Activated CD8-positive, alpha-beta memory T cell treated with anti-CD3 and anti-CD28 coated beads, Interleukin-2, amount 50 U/mL, for 24 hours (primary cell): ENCODE measurements at regions not wholly inside any gene's neighbourhood (a gene's known extent, or its start where the extent isn't known, plus 50 kb on each side); places are given as distances from the start of the nearest gene placed in this dataset.

Experiments used
- DNase-seq: peaks from one replicate; pipeline ENCODE4 v3.0.0-alpha.2; 2020; ENCODE audit errors: extremely low read depth

DNA sequence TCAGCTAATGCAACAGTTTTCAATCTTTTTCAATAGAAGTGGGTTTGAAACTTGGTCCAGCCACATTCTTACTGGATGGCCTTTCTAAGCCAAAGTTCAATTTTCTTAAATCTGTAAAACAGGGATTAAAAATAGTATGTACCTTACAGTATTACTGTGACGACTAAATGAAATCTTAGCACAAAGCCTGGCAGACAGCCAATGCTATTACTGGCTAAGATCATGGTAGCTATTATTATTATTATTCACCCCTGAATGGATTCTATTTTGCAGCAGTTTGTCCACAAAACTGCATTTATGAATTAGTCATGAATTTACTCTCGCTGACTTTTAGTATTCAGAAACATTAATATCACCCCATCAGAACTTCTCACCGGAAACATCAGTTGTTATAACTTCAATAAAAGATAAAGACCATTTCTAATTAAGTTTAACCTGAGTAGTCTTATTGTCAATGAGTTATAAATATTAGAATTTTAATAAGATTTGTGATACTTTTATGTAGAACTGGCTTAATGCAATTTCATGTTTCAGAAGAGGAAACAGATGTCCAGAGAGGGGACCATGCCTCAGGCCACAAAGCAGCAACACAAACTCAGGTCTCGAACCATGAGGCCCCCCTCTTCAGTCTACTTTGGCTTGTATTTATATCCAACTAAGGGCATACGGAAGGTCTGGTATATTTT, 468.2 kb downstream of the ARHGEF28 start:
- no peak for DNase-seq

DNA sequence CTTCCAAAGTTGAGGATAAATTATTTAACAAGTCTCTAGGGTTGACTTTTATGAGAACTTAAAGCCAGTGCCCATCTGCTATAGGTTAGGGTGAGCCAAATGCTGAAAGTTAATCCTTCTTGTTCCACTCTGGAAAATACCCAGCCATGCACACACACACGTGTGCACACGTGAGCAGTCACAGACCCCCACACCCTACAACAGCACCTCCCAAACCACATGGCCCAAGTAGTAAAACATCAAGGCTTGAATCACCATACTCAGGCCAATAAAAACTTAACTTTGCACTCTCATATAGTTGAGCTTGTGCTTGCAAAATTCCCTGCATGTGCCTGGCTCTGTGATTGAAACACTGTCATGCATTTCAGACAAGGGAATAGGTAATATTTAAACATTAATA, 467.6 kb downstream of the ARHGEF28 start:
- DNase-seq: no peak

DNA sequence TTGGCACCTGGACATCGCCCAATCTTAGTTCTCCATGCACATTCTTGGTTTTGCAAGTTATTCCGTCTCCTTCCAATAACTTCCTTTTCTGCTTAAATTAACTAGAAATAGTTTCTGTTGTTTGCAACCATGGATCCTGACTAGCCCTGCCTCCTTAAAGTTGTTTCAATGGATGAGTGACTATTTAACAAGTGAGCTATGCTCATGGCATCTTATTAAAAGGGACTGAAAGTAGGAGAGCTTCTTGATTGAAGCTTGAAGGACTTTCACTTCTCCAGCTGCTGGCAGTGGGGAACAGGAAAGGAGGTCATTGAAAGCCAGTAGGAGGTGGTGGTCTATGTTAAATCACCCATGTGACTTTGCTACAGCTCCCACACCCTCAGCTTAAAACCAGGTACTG, 466.8 kb downstream of the ARHGEF28 start:
- no peak for DNase-seq

DNA sequence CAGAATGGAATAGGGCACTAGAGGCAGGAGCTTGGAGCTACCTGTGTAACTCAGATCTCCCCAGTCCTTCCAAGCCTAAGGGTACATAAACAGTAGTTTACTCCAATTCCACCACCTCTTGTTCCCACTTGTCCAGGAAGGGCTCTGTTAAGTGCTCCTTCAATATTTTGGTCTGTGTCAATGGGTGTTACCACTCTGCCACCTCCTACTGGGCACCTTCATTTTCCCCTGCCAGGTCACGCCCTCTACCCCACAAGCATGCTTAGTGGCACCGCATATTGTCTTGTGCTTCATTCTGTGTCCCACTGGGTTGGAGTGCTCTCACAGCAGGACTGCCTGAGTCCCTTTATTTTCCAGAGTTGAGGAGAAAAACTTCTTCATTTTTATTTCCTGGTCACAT, 459.8 kb downstream of the ARHGEF28 start:
- DNase-seq: no peak

DNA sequence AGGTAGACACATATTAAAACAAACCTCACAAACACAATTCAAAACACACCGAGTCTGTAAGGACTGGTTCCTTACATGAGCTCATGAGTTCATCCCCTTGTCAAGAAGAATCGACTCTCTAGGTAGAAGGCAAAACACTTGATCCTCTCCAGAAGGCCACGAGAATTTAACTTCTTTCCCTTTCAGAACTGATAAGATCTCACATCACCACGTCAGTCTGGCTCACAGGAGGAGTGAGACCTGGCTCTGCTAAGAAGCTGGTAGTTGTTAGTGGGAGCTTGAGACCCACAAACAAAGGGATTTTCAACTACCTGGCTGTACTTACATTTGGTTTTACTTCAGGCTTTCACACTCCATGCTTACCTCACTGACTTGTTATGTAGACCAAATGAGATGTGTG, 459.2 kb downstream of the ARHGEF28 start:
- DNase-seq: no peak

DNA sequence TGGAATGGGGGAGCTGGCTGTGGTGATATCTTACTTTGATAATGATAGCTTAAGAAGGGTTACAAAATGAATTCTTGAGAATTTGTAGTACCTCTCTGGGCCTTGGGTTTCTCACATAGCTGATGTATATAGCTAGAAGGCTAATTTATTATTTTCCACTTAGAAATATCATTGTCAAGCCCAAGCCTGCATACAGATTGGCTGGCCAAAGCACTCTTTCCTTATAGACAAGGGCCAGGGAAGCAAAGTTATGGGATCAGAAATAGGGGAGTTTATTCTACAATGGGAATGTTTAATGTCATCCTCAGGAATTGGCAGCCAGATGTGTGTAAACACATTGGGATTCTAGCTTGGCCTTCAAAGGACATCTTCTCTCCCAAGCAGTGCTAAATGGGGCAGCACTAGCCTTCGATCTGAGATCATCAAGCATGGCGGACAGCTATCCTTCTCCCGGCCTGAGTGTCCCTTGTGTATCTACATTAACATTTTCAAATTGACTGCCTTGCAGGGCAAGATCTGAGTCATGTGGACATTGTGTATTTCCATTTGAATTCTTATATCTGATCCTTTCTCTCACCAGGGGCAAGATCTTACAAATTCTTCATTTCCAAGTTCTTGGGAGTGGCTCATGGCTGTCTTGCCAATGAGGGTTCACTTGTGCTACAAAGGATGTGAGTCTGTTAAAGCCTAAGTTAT, 457.2 kb downstream of the ARHGEF28 start:
- DNase-seq: no peak

DNA sequence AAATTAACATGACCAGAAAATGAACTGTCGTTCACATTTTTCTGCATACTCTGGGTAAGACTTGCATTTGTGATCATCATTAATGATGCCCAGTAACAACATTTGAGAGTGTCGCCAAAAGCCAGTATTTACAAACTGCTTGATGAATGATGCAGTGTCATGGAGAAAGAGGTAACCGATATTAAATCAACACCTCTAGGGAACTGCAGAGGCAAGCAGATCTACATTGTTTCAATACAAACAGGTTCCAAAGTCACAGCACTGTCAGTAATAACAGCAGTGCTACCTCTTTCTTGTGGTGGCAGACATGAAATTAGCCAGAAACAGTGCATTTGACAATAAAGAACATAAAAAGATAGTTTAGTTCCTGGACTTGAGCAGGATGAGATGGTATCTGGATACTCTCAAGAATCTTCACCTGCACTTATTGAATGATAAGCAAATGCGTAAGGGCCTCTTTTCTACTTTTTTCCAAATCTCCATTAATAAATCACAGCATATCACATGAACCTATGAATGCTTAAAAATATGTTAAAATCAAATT, 456.6 kb downstream of the ARHGEF28 start:
- no peak for DNase-seq

DNA sequence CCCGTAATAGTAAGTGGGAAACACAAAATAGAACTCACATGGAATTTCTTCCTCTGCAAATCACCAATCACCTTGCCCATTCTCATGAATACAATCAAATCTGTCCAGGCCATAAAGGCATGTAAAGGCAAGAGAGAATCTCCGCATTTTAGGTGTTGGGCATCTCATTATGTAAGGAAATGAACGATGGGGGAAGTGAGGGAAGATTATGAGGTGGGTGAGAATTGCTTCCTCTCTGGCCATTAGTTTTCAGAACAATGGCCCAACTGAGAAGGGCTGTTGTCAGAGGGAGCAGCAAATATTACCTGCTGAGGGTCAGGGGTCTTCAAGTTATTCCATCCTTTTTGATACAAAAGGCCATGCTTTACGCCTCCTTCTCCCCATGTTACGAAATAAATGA, 455.1 kb downstream of the ARHGEF28 start:
- no peak for DNase-seq

DNA sequence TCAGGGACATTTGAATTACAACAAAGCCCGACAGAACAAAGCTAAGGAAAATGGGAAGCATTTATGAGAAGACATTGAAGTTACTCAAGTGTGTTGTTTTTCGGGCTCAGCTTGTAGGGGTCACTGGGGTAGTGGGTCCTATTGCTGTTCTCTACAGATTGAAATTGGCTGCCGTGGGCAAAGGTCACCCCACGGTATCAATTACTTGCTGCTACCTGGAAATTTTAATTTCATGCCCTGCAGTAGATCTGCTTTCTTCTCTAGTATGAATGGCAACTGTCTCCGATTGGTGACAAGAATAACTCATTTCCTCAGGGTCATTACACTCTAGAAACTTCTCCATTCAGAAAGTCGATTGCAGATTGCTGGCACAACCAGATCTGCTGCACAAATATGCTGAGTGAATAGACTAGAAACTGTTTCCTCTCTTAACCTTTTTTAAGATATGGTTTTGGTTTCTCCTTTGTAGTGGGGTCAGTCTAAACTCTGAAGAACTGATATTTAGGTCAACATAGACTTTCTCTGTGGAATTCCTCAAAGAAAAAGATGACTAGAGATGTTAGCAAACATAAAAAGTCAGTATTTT, 454.1 kb downstream of the ARHGEF28 start:
- no peak for DNase-seq

DNA sequence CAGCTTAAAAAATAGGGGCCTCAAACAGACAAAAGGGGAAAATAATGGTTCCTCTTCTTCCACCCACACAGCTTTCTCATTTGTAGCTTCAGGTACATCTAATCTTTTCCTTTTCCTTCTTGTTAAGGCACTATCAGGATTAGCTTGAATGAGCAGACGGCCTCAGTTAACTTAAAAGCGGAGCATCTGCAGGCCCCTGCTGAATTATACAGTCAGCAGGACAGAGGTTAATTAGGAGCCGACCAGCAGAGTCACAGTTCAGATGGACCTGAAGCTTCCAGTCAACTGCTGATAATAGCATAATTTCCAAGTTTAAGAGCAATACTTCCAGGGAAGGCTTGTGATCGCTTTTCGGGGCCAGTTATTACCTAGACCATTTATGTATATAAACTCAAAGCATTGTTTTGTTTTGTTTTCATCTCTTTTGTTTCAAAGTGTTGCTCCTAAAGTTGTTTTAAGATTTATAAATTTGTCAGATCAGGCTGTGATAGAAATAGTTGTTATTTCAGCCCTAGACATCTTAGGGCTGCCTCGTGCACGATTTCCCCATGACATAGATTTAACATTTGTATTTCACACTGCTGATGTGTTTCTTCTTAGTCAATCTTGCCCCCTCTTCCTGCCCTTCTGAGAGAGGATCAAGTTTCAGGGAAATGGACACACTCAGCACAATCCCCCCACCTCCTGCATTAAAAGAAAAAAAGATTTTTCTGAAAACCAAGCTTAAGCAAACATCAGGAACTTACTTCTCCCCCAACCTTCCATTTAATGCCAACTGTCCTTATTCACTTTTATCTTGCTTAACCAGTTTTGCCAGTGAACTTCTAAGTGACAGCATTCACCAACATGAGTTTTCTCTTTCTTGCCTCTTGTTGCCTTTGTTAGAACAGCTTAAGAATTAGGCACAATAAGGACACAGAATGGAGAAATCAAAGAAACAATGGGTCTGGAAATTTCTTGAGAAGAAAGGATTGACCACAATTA, 449.8 kb downstream of the ARHGEF28 start:
- DNase-seq: no peak

DNA sequence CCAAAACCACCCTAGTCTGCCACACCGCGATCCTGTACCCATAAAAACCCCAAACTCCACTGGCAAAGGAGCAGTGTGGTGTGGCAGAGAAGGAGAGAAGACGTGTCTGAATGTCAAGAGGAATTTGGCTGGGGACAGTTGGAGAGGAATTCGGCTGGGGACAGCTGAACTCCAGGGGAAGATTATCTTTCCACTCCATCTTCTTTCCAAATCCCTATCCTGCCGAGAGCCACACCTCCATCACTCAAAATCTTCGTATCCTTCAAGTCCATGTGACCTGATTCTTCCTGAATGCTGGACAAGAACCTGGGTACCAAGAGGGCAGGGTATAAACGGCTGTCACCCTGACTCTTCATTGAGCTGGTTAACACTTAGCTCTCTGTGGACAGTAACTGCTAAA, 448.1 kb downstream of the ARHGEF28 start:
- DNase-seq: no peak

DNA sequence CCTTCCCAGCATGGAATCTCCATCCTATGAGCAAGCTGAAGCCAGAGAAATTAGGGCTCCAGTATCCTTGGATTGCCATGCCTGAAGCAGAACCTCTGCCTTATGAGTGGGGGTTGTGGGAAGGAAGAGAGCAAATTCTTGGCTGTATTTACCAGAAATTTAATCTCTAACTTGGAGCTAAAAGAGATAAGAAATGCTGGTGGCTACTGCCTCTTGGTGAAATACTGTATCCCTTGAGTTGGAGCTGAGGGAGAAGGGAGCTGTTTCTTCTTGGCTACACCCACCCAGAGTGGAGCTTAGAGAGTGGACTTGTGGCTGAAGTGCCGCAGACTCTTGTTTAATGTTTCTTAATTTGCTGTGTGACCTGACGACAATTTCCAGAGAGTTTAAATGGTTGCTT, 447.3 kb downstream of the ARHGEF28 start:
- no peak for DNase-seq

DNA sequence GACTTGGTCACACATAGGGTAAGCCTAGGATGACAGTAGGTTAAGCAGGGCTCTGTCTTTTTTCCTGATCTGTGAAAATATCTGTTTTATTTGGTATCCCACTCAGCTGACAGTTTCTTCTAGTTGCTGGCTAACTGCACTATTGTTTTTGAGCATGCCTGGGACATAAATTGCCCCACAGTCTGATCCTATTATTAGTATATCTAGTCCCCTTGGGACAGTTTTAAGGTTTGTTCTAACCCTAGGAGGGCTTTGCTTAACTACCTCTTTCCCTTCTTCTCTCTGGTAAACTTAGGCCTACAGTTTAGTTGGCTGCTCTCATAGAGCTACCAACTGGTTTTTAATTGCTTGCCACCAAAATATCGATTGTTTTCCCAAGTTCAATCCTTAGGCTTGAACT, 446.6 kb downstream of the ARHGEF28 start:
- DNase-seq: no peak

DNA sequence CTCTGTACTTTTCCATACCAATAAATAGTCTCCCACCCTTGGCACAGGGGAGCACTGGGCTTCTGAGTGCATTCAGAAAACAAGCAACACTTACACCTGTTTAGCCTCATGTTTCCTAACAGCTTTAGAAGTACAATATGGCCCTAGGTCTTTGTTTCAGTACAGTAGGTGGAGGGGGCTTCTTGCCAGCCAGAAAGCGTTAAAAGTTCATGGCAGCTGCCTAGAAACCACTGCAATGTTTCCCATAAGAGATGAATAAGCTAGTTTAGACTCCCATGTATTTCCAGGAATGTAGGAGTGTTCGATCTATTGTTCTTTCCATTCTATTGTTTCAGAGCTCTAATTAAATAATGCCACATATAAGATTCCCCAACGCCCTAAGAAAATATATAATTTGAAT, 444.8 kb downstream of the ARHGEF28 start:
- DNase-seq: no peak

DNA sequence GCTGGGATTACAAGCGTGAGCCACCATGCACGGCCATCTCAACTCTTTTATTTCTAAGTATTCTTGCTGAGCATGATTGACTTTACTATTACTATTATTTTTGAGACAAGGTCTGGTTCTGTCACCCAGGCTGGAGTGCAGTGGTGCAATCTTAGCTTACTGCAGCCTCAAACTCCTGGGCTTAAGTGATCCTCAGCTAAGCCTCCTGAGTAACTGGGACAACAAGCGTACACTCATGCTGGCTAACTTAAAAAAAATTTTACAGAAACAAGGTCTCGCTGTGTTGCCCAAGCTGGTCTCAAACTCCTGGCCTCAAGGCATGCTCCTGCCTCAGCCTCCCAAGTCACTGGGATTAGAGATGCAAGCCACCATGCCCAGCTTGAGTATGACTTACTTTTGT, 443.7 kb downstream of the ARHGEF28 start:
- no peak for DNase-seq

DNA sequence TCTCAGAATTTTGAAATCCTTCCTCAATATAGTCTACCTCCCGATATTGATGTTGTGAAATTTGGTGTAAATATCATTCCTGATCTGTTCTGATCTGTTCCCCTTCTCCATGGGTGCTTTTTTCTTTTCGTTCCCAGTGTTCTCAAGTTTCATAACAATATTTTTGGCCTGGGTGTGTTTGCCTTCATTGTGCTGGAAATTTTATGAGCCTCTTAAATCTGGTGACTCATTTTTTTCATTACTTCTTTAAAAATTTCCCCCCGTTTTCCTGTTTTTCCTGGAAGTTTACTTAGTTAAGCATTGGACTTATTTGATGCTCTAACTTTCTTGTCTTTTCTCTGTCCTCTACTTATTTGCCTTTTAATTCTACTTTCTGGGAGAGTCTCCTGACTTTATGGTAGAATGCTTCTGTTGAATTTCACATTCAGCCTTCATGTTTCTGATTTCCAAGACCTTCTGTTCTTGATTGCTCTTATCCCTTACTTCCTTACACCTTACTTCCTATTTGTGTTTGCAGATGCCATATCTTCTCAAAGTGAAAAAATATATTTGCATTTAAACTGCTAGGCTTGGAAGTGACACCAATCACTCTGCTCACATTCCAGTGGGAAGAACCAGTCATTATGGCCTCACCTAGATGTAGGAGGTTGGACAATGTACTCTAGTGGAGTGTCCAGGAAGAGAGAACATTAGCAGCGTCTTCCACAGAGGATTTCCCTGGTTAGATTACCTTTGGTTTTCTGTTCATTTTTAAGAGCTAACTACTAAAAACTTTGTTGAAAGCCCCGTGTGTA, 441.9 kb downstream of the ARHGEF28 start:
- no peak for DNase-seq

DNA sequence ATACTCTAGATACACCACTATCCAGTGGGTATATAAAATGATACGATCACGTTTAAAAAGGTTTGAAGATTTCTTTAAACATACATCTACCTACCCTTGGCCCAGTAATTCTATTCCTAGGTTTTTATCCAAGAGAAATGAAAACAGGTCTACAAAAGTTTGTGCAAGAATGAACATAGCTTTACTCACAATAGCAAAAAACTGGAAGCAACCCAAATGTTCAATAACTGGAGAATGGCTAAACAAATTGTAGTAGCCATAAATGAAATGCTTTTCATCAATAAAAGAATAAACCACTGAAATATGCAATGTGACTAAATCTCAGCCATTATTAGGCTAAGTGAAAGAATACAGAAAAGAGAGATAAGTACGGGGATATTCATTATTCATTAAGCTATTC, 438.9 kb downstream of the ARHGEF28 start:
- DNase-seq: no peak

DNA sequence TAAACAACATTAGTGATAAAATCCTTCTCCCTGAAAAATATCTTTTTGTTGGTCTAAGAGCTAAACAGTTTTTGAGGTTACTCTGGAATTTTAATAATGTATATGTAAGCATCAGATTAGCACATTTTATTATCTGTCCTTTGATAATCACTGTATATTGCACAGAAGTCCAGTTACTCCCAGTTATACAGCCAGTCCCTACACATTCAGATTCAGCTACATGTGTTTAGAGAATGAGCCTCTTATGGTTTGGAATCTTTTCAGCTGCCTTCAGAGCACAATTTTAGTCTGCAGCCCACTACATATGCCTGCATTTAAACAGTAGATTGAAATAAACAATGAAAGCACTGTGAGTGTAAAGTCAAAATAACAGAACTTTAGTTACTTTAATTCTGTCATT, 438.2 kb downstream of the ARHGEF28 start:
- no peak for DNase-seq

DNA sequence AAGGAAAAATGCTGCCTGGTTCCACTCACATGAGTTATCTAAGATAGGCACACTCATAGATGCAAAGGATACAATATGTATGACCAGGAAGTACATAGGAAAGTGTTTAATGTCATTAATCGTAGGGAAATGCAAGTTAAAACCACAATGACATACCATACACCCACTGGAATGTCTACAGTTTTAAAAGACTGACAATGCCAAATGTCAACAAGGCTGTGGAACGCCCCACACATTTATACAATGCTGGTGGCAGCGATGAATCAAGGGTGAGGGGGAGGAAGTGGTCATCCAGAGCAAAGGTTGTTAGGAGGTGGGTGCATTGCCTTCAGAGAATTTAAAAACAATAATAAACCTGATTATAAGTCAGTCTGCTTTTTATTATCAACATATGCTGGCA, 437.8 kb downstream of the ARHGEF28 start:
- DNase-seq: no peak

DNA sequence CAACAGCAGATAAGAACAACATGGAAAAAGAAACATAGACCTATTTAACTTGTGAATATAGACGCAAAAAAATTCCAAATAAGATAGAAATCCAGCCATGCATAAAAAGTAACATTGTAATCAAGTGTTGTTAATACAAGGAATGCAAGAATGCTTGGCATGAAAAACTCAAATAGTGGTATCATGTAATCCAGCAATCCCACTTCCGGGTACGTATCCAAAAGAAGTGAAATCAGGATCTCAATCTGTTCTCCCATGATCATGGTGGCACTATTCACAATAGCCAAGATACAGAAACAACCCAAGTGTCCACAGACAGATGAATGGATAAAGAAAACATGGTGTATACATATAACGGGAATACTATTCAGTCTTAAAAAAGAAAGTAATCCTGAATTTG, 437.4 kb downstream of the ARHGEF28 start:
- no peak for DNase-seq

DNA sequence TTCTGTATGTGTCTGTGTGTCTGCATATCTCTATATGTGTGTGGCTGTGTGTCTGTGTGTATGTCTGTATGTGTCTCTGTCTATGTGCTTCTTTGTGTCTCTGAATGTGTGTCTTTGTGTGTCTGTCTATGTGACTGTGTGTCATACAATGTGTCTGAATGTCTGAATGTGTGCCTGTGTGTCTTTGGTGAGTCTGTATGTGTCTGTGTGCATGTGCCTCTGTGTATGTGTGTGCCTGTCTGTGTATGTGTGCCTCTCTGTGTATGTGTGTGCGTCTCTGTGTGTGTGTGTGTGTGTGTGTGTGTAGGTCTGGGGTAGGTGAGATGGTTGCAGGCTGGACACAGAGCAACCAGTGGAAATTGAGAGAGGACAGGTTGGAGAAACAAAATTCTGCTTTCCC, 435.3 kb downstream of the ARHGEF28 start:
- DNase-seq: no peak
